Left ventricle myocardium inferior (tissue), 1 donor: ENCODE measurements at regions not wholly inside any gene's neighbourhood (a gene's known extent, or its start where the extent isn't known, plus 50 kb on each side); places are given as distances from the start of the nearest gene placed in this dataset.

Experiments used
- DNase-seq: peaks from one replicate; pipeline ENCODE4 v3.0.0-alpha.2; 2020
- H3K27ac ChIP-seq: fragments of 200-600 bp; replicated peaks from 2 replicates; pipeline ENCODE4 v1.8.0; 2021
- H3K27me3 ChIP-seq: fragments of 200-600 bp; 2 replicates; pipeline ENCODE4 v1.8.0; 2021; ENCODE audit warnings: low read depth
- H3K36me3 ChIP-seq: fragments of 200-600 bp; 2 replicates; pipeline ENCODE4 v1.8.0; 2021
- H3K4me1 ChIP-seq: fragments of 200-600 bp; 2 replicates; pipeline ENCODE4 v1.8.0; 2021
- H3K4me3 ChIP-seq: fragments of 200-600 bp; 2 replicates; pipeline ENCODE4 v1.8.0; 2021; ENCODE audit warnings: mild to moderate bottlenecking, moderate library complexity
- H3K9me3 ChIP-seq: fragments of 200-600 bp; replicated peaks from 2 replicates; pipeline ENCODE4 v1.8.0; 2021
- CTCF ChIP-seq: fragments of 200-600 bp; IDR thresholded peaks from 2 replicates; pipeline ENCODE4 v1.8.0; 2021; ENCODE audit warnings: antibody characterized with exemption, mild to moderate bottlenecking, borderline replicate concordance
- intact Hi-C: fragments of 100-400 bp; cut with micrococcal nuclease; formaldehyde crosslinking; loops from one replicate; pipeline ENCODE4 v1.11.0; 2022
- donor health status: DM: no; HTN: yes; CAD: no; lungs with severe emphysema.

GRCh38 chr12:24681570-24681969 lies 267.3 kb downstream of the BCAT1 start:
- no peaks in the 10 kb centered on the region for H3K36me3 ChIP-seq
- DNase-seq = no peak
- no peaks in the 10 kb centered on the region for H3K4me1 ChIP-seq
- H3K27me3 ChIP-seq = no peaks in the 10 kb centered on the region
- H3K27ac ChIP-seq = no peak overlapping the region
- no peak for TF ChIP-seq CTCF
- intact Hi-C loops = no loop called here
- H3K4me3 ChIP-seq = no peak overlapping the region
- peaks cover 21% of the 10 kb centered on the region for H3K9me3 ChIP-seq

- no peaks in the 10 kb centered on the region for H3K36me3 ChIP-seq
- DNase-seq = no peak
- intact Hi-C loops = no loop called here
Observed at GRCh38 chr12:24679126-24679525, 269.8 kb downstream of the BCAT1 start.

DNA sequence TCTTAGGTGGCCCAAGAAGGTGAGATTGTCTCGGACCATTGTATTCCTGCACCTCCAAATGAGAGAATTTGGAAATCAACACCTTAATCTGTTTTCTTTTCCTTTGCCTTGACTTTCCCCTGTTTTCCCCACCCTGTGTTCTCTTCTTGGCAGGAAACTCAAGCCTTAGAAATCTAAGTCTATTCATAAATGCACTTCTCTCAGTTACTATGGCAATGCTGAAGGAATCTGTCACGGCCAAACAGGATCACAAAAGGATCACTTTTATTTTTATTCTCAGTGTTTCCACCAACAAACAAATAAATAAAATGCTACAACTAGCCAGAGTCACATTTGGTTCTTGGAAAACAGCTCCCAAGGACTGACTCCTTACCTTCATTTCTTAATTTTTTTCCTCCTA lies 270.5 kb downstream of the BCAT1 start:
- no peaks in the 10 kb centered on the region for H3K27me3 ChIP-seq
- TF ChIP-seq CTCF = no peak
- no peaks in the 10 kb centered on the region for H3K4me1 ChIP-seq
- intact Hi-C loops = no loop called here
- no peak overlapping the region for H3K4me3 ChIP-seq
- H3K36me3 ChIP-seq = no peaks in the 10 kb centered on the region
- no peak for DNase-seq
- H3K27ac ChIP-seq = no peak overlapping the region
- peaks cover 12% of the 10 kb centered on the region for H3K9me3 ChIP-seq

More at GRCh38 chr12:24679126-24679525, 269.8 kb downstream of the BCAT1 start:
- no peak for TF ChIP-seq CTCF
- no peaks in the 10 kb centered on the region for H3K4me1 ChIP-seq
- peaks cover 12% of the 10 kb centered on the region for H3K9me3 ChIP-seq
- H3K4me3 ChIP-seq = no peak overlapping the region
- H3K27ac ChIP-seq = no peak overlapping the region
- H3K27me3 ChIP-seq = no peaks in the 10 kb centered on the region

GRCh38 chr12:24668563-24668962 lies 280.3 kb downstream of the BCAT1 start:
- DNase-seq = no peak

DNA sequence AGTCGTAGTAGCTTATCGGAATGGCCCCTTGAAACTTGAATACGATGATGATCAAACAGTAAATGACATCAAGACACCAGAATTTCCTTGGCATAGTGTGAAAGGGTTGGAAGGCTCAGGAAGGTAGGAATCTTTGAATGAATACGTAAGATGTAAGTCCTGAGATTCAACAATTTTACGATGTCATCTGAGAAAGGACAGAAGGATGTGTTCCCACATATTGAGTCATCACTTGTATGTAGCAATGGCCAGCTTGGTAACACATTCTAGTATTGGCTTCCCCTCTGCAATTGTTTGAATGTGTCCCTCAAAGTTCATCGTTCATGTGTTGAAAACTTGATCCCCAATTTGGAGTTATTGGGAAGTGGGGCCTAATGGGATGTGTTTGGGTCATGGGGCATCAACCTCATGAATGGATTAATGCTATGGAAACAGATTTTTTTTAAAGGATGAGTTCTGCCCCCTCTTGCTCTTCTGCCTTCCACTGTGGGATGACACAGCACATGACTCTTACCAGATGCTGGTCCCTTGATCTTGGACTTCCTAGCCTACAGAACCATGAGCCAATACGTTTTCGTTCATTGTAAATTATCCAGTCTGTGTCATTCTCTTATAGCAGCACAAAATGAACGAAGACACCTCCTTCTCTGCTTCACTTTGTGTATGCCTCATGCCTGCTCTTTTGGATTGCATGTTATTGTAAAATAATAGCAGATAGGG lies 284.6 kb downstream of the BCAT1 start:
- TF ChIP-seq CTCF = no peak
- Histone ChIP-seq H3K4me1 (no peaks in the 10 kb centered on the region), H3K4me3 (no peak overlapping the region), H3K9me3 (peaks cover 2% of the 10 kb centered on the region), H3K27ac (no peak overlapping the region), H3K27me3 (no peaks in the 10 kb centered on the region), H3K36me3 (no peaks in the 10 kb centered on the region)
- no peak for DNase-seq
- intact Hi-C loops = no loop called here

More at GRCh38 chr12:24668563-24668962, 280.3 kb downstream of the BCAT1 start:
- Histone ChIP-seq H3K36me3 (no peaks in the 10 kb centered on the region), H3K27me3 (no peaks in the 10 kb centered on the region), H3K4me3 (no peak overlapping the region), H3K27ac (no peak overlapping the region), H3K4me1 (no peaks in the 10 kb centered on the region), H3K9me3 (peaks cover 4% of the 10 kb centered on the region)
- TF ChIP-seq CTCF = no peak
- intact Hi-C loops = no loop called here
